ENCODE measurements at regions not wholly inside any gene's neighbourhood (a gene's known extent, or its start where the extent isn't known, plus 50 kb on each side); places are given as distances from the start of the nearest gene placed in this dataset.

- no peak for DNase-seq
- in situ Hi-C loops (cut with HindIII; ENCODE audit: low pct_ligation_motif_present, low sequenced_read_pairs), result no loop called here
- H3K27ac ChIP-seq, result no peak overlapping the region
- H3K4me3 ChIP-seq (ENCODE audit: low read depth, low read length), result no peak overlapping the region
- H3K36me3 ChIP-seq (replicated peaks), result no peaks in the 10 kb centered on the region
- no peaks in the 10 kb centered on the region for H3K27me3 ChIP-seq (replicated peaks)
- no peak for TF ChIP-seq CTCF (IDR thresholded peaks at IDR 0.05; ENCODE audit: low read depth, low read length, missing control alignments)
Measured at GRCh38 chr6:95204178-95204577, 373.2 kb upstream of the MANEA start.

GRCh38 chr6:95208621-95209020, 368.7 kb upstream of the MANEA start:
- H3K36me3 ChIP-seq (replicated peaks), result no peaks in the 10 kb centered on the region
- no peak overlapping the region for H3K27ac ChIP-seq
- TF ChIP-seq CTCF (IDR thresholded peaks at IDR 0.05; ENCODE audit: low read depth, low read length, missing control alignments), result no peak
- no peak for DNase-seq
- no peak overlapping the region for H3K4me3 ChIP-seq (ENCODE audit: low read depth, low read length)
- in situ Hi-C loops (cut with HindIII; ENCODE audit: low pct_ligation_motif_present, low sequenced_read_pairs), result no loop called here
- no peaks in the 10 kb centered on the region for H3K27me3 ChIP-seq (replicated peaks)

GRCh38 chr6:95209074-95209473, 368.3 kb upstream of the MANEA start:
- H3K36me3 ChIP-seq (replicated peaks), result no peaks in the 10 kb centered on the region
- no peaks in the 10 kb centered on the region for H3K27me3 ChIP-seq (replicated peaks)
- no peak for TF ChIP-seq CTCF (IDR thresholded peaks at IDR 0.05; ENCODE audit: low read depth, low read length, missing control alignments)
- no peak overlapping the region for H3K4me3 ChIP-seq (ENCODE audit: low read depth, low read length)
- no peak overlapping the region for H3K27ac ChIP-seq
- no peak for DNase-seq
- in situ Hi-C loops (cut with HindIII; ENCODE audit: low pct_ligation_motif_present, low sequenced_read_pairs), result no loop called here

GRCh38 chr6:95216555-95216954, 360.8 kb upstream of the MANEA start:
- Histone ChIP-seq H3K4me3 (ENCODE audit: low read depth, low read length) (no peak overlapping the region), H3K36me3 (replicated peaks) (no peaks in the 10 kb centered on the region), H3K27ac (no peak overlapping the region), H3K27me3 (replicated peaks) (no peaks in the 10 kb centered on the region)
- DNase-seq, result no peak
- in situ Hi-C loops (cut with HindIII; ENCODE audit: low pct_ligation_motif_present, low sequenced_read_pairs), result no loop called here
- no peak for TF ChIP-seq CTCF (IDR thresholded peaks at IDR 0.05; ENCODE audit: low read depth, low read length, missing control alignments)

GRCh38 chr6:95227351-95227750, 350.0 kb upstream of the MANEA start:
- DNase-seq, result no peak
- H3K27ac ChIP-seq, result no peak overlapping the region
- in situ Hi-C loops (cut with HindIII; ENCODE audit: low pct_ligation_motif_present, low sequenced_read_pairs), result no loop called here

More at GRCh38 chr6:95227351-95227750, 350.0 kb upstream of the MANEA start:
- TF ChIP-seq CTCF (IDR thresholded peaks at IDR 0.05; ENCODE audit: low read depth, low read length, missing control alignments), result no peak
- Histone ChIP-seq H3K27me3 (replicated peaks) (no peaks in the 10 kb centered on the region), H3K4me3 (ENCODE audit: low read depth, low read length) (no peak overlapping the region), H3K36me3 (replicated peaks) (no peaks in the 10 kb centered on the region)
